GM12878 (cell line): ENCODE measurements at regions not wholly inside any gene's neighbourhood (a gene's known extent, or its start where the extent isn't known, plus 50 kb on each side); places are given as distances from the start of the nearest gene placed in this dataset.

Experiments
- ATAC-seq: fragments of 200-7000 bp; cut with Tn5 transposase; 3 replicates; pipeline ENCODE4 v1.9.1; 2020; ENCODE audit warnings: mild to moderate bottlenecking, moderate library complexity
- BruUV-seq: library from RNA; stranded (reverse); fragments of 400-500 nt; replicated peaks from 2 replicates; lab custom pipeline; 2021; lab: Mats Ljungman, UMichigan
- CTCF ChIA-PET: fragments of 300-600 bp; sonication (Branson Sonifier 250); formaldehyde crosslinking; extraction: SDS; loops from one replicate; lab custom pipeline; 2021; ENCODE audit warnings: inconsistent platforms; lab: Yijun Ruan, JAX
- POLR2A ChIA-PET: fragments of 350-600 bp; formaldehyde crosslinking; extraction: SDS; loops from one replicate; lab custom pipeline; 2021; ENCODE audit warnings: inconsistent platforms; lab: Charles Lee
- RAD21 ChIA-PET: fragments of 300-600 bp; sonication (Branson Sonifier 250); formaldehyde crosslinking; loops from one replicate; lab custom pipeline; 2023; ENCODE audit warnings: antibody characterized with exemption; ENCODE audit not compliant: unreplicated experiment; lab: Charles Lee
- SMC1A ChIA-PET: fragments of 300-600 bp; sonication (Branson Sonifier 250); formaldehyde crosslinking; loops from one replicate; lab custom pipeline; 2023; ENCODE audit not compliant: unreplicated experiment, uncharacterized antibody; lab: Charles Lee
- DNase-seq: peaks from one replicate; pipeline ENCODE4 v3.0.0-alpha.2; 2011; ENCODE audit warnings: low read depth, low spot score
- FAIRE-seq: peaks from 3 replicates; lab custom pipeline; 2011; peaks lifted over from hg19 to GRCh38; lab: Jason Lieb, UNC
- H2AFZ ChIP-seq: 2 replicates; pipeline ENCODE4 v1.6.0; 2011; ENCODE audit warnings: low read depth, low read length, control low read depth; ENCODE audit not compliant: control insufficient read depth
- H3K27ac ChIP-seq: 2 replicates; pipeline ENCODE4 v1.5.1; 2011; ENCODE audit warnings: control low read depth; ENCODE audit not compliant: control insufficient read depth, insufficient read depth
- H3K27me3 ChIP-seq, 2 experiments: replicated peaks in 1 of 2; 2 replicates each; pipeline versions ENCODE4 v1.6.0 to v1.6.1; 2011; ENCODE audit warnings: low read length in 1 of 2; ENCODE audit not compliant: control insufficient read depth in 2 of 2, insufficient read depth in 2 of 2
- H3K36me3 ChIP-seq, 2 experiments: 2 replicates each; pipeline ENCODE4 v1.5.1; 2011; ENCODE audit warnings: low read length in 1 of 2; ENCODE audit not compliant: control insufficient read depth in 2 of 2, insufficient read depth in 2 of 2
- H3K4me1 ChIP-seq: 2 replicates; pipeline ENCODE4 v1.6.1; 2011; ENCODE audit warnings: mild to moderate bottlenecking, low read length, moderate library complexity, mixed read lengths; ENCODE audit not compliant: control insufficient read depth, insufficient read depth
- H3K4me2 ChIP-seq: 2 replicates; pipeline ENCODE4 v1.6.0; 2011; ENCODE audit warnings: control low read depth; ENCODE audit not compliant: control insufficient read depth, insufficient read depth
- H3K4me3 ChIP-seq: fragments of 200-600 bp; sonication (generic); 2 replicates; pipeline ENCODE4 v1.5.1; 2016
- H3K79me2 ChIP-seq: 2 replicates; pipeline ENCODE4 v1.6.0; 2011; ENCODE audit warnings: low read length; ENCODE audit not compliant: control insufficient read depth, insufficient read depth
- H3K9ac ChIP-seq: 2 replicates; pipeline ENCODE4 v1.8.0; 2011; ENCODE audit warnings: low read length, control low read depth, mixed read lengths; ENCODE audit not compliant: control insufficient read depth, insufficient read depth
- H3K9me3 ChIP-seq: replicated peaks from 3 replicates; pipeline ENCODE4 v1.5.1; 2011; ENCODE audit warnings: mild to moderate bottlenecking, low read length; ENCODE audit not compliant: control insufficient read depth, insufficient read depth
- H4K20me1 ChIP-seq: 2 replicates; pipeline ENCODE4 v1.6.0; 2011; ENCODE audit not compliant: control insufficient read depth, insufficient read depth
- BCL11A ChIP-seq: IDR thresholded peaks from 2 replicates; pipeline ENCODE4 v1.6.1; 2011; ENCODE audit warnings: low read depth, low read length
- CREB1 ChIP-seq: IDR thresholded peaks from 2 replicates; pipeline ENCODE4 v1.6.1; 2012; ENCODE audit warnings: low read depth, mild to moderate bottlenecking, inconsistent platforms
- EGR1 ChIP-seq, 2 experiments: IDR thresholded peaks; 1 replicate in 1 of 2; 2 replicates in 1 of 2; pipeline ENCODE4 v1.6.1; 2011 to 2012; ENCODE audit warnings: low read depth in 2 of 2, low read length in 2 of 2, borderline replicate concordance in 1 of 2, mild to moderate bottlenecking in 1 of 2, moderate library complexity in 1 of 2
- ELK1 ChIP-seq: IDR thresholded peaks from 2 replicates; pipeline ENCODE4 v1.6.1; 2012; ENCODE audit warnings: low read depth, low read length, improper control_type of control experiment
- FOXM1 ChIP-seq: IDR thresholded peaks from 2 replicates; pipeline ENCODE4 v1.6.1; 2012; ENCODE audit warnings: low read depth, mild to moderate bottlenecking, inconsistent platforms, low read length, moderate library complexity
- GATAD2B ChIP-seq: fragments of 450-650 bp; conservative IDR thresholded peaks from 2 replicates; pipeline ENCODE4 v1.6.1; 2017; ENCODE audit warnings: low read depth, mild to moderate bottlenecking, moderate library complexity
- HDAC6 ChIP-seq: fragments of 200-600 bp; sonication (generic); IDR thresholded peaks from one replicate; pipeline ENCODE4 v1.8.0; 2017; ENCODE audit warnings: antibody characterized with exemption; ENCODE audit not compliant: unreplicated experiment
- KAT2A ChIP-seq: conservative IDR thresholded peaks from 2 replicates; pipeline ENCODE4 v1.6.1; 2011; ENCODE audit warnings: low read depth, low read length; ENCODE audit not compliant: control insufficient read depth
- MLLT1 ChIP-seq: fragments of 450-650 bp; IDR thresholded peaks from 2 replicates; pipeline ENCODE4 v1.6.1; 2016; ENCODE audit warnings: mild to moderate bottlenecking
- POLR2AphosphoS2 ChIP-seq: IDR thresholded peaks from 2 replicates; pipeline ENCODE4 v1.6.1; 2011; ENCODE audit warnings: low read depth, mild to moderate bottlenecking, low read length, improper control_type of control experiment, moderate library complexity
- POU2F2 ChIP-seq: IDR thresholded peaks from 3 replicates; pipeline ENCODE4 v1.6.1; 2011; ENCODE audit warnings: low read depth, mild to moderate bottlenecking, low read length, borderline replicate concordance
- RUNX3 ChIP-seq: IDR thresholded peaks from 2 replicates; pipeline ENCODE4 v1.6.1; 2012; ENCODE audit warnings: low read length, inconsistent platforms
- SPI1 ChIP-seq: IDR thresholded peaks from 2 replicates; pipeline ENCODE4 v1.6.1; 2011; ENCODE audit warnings: low read depth, mild to moderate bottlenecking, low read length, moderate library complexity, borderline replicate concordance; ENCODE audit not compliant: insufficient read depth
- STAT3 ChIP-seq: IDR thresholded peaks from 2 replicates; pipeline ENCODE4 v1.6.1; 2011; ENCODE audit warnings: low read depth, low read length, improper control_type of control experiment
- USF1 ChIP-seq: IDR thresholded peaks from 2 replicates; pipeline ENCODE4 v1.6.1; 2011; ENCODE audit warnings: borderline replicate concordance, low read depth, mild to moderate bottlenecking, moderate library complexity, mixed read lengths, low read length; ENCODE audit not compliant: insufficient read depth; ENCODE audit errors: extremely low read length
- ZNF207 ChIP-seq: fragments of 450-650 bp; IDR thresholded peaks from 2 replicates; pipeline ENCODE4 v1.6.1; 2014; ENCODE audit warnings: antibody characterized with exemption, mild to moderate bottlenecking, borderline replicate concordance
- ZNF24 ChIP-seq: fragments of 450-650 bp; IDR thresholded peaks from 2 replicates; pipeline ENCODE4 v1.6.1; 2017; ENCODE audit warnings: antibody characterized with exemption, mild to moderate bottlenecking
- WGBS: methylation state at CpG from one replicate; pipeline ENCODE4 v1.1.6; 2016; ENCODE audit warnings: low lambda C conversion rate; ENCODE audit not compliant: insufficient replicate concordance, insufficient coverage; ENCODE audit errors: missing lambda C conversion rate; 5-methylcytosine and 5-hydroxymethylcytosine counted together
- in situ Hi-C: fragments of 300-500 bp; cut with MboI; formaldehyde crosslinking; loops from 9 replicates; pipeline ENCODE4 v1.14.3; 2018; ENCODE audit warnings: mixed read lengths
- intact Hi-C: fragments of 100-400 bp; cut with micrococcal nuclease; formaldehyde crosslinking; loops from one replicate; pipeline ENCODE4 v1.14.2; 2022; ENCODE audit not compliant: unreplicated experiment

DNA sequence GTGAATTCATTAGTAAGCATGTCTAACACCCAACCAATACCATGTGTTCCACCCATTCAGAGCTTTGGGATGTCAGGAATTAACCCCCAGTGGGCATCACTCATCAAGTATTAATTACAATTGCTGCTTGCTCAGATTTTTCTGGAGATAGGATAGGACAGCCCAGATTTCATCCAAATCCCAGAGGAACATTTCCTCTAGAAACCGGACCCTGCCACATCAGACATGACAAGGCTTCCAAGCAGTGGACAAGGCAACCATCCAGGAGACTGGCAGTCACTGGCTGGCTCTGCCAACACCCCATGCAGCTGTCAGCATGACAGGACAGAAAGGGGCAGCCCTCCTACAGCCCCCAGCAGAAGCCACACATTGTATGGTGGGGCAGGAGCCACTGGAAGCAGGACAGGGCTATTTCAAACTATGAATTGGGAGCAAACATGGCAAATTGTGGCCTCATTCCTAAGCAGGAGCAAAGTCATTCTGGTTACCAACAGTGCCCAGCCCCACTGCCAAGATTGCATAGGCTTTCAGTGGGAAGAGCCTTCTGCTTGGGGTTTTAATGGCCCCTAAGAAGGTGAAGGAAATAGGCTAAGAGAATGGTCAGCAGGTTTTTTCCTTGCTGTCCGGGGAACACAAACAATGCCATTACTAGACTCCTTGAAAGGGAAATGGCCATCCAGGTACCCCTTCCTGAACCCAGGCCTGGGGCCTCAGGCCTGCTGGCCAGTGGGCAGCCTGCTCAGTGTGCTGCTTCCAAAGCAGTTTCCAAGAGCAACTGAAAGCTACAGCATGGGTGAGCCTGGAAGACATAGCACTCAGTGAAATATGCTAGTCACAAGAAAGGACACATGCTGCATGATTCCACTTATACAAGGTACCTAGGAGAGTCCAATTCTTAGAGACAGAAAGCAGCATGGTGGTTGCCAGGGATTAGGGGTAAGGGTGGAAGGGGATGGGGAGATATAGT is 294.7 kb upstream of the SLC30A5 start:
- Histone ChIP-seq H3K27me3 (no peaks in the 10 kb centered on the region; a peak in 2 of 4 replicates), H3K4me2 (no peak overlapping the region), H3K4me3 (no peak overlapping the region), H3K4me1 (no peaks in the 10 kb centered on the region), H2AFZ (no peak overlapping the region), H3K27ac (no peak overlapping the region), H3K36me3 (no peaks in the 10 kb centered on the region), H3K79me2 (no peaks in the 10 kb centered on the region), H3K9ac (no peak overlapping the region), H3K9me3 (no peaks in the 10 kb centered on the region), H4K20me1 (no peaks in the 10 kb centered on the region)
- BruUV-seq: no TSS peak
- TF ChIP-seq GATAD2B (no peak), HDAC6 (no peak), USF1 (no peak), BCL11A (no peak), CREB1 (no peak), ELK1 (no peak), POLR2AphosphoS2 (no peak), ZNF24 (no peak), FOXM1 (no peak), SPI1 (no peak), KAT2A (no peak), EGR1 (IDR thresholded peaks at IDR 0.05; ENCODE audit: borderline replicate concordance in 1 of 2, low read depth in 2 of 2, low read length in 2 of 2) (no peak), RUNX3 (no peak), POU2F2 (no peak), ZNF207 (no peak), STAT3 (no peak), MLLT1 (no peak)
- CTCF ChIA-PET: no interaction called here
- RAD21 ChIA-PET: no interaction called here
- intact Hi-C loops (no loop called here), in situ Hi-C loops (no loop called here)
- ATAC-seq (no peak), FAIRE-seq (no peak), DNase-seq (no peak)
- SMC1A ChIA-PET: no interaction called here
- POLR2A ChIA-PET: no interaction called here
- WGBS: 46% methylated on average over 2 of the region's 2 CpGs
